ENCODE measurements at regions not wholly inside any gene's neighbourhood (a gene's known extent, or its start where the extent isn't known, plus 50 kb on each side); places are given as distances from the start of the nearest gene placed in this dataset.

- TF ChIP-seq IRF3 (IDR thresholded peaks at IDR 0.05; ENCODE audit: low read depth, low read length): no peak
- no peak for TF ChIP-seq YY1 (IDR thresholded peaks at IDR 0.05; ENCODE audit: low read depth)
- no peak for TF ChIP-seq EZH2phosphoT487 (IDR thresholded peaks at IDR 0.05; ENCODE audit: borderline replicate concordance, low read depth)
- TF ChIP-seq, protein P1, sequence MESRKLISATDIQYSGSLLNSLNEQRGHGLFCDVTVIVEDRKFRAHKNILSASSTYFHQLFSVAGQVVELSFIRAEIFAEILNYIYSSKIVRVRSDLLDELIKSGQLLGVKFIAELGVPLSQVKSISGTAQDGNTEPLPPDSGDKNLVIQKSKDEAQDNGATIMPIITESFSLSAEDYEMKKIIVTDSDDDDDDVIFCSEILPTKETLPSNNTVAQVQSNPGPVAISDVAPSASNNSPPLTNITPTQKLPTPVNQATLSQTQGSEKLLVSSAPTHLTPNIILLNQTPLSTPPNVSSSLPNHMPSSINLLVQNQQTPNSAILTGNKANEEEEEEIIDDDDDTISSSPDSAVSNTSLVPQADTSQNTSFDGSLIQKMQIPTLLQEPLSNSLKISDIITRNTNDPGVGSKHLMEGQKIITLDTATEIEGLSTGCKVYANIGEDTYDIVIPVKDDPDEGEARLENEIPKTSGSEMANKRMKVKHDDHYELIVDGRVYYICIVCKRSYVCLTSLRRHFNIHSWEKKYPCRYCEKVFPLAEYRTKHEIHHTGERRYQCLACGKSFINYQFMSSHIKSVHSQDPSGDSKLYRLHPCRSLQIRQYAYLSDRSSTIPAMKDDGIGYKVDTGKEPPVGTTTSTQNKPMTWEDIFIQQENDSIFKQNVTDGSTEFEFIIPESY (IDR thresholded peaks at IDR 0.05; ENCODE audit: borderline replicate concordance, low read depth): no peak
- no peak for TF ChIP-seq RCOR1 (IDR thresholded peaks at IDR 0.05; ENCODE audit: low read length)
- TF ChIP-seq CHD2 (IDR thresholded peaks at IDR 0.05; ENCODE audit: low read length, partially characterized antibody): no peak
- no peak for TF ChIP-seq POLR2AphosphoS5 (IDR thresholded peaks at IDR 0.05; ENCODE audit: low read depth, low read length)
- TF ChIP-seq GABPA (IDR thresholded peaks at IDR 0.05; ENCODE audit: low read depth): no peak
Observed at GRCh38 chr6:115708850-115709249, 351.8 kb downstream of the FRK start (continued).

GRCh38 chr6:115706981-115707380 lies 353.7 kb downstream of the FRK start:
- Histone ChIP-seq H3K79me2 (ENCODE audit: insufficient read depth) (no peaks in the 10 kb centered on the region), H3K9me3 (no peaks in the 10 kb centered on the region), H3K27ac (ENCODE audit: low read depth in 2 of 2, low read length in 1 of 2) (no peak overlapping the region), H3K9ac (no peak overlapping the region), H3K4me1 (ENCODE audit: control insufficient read depth in 1 of 2, insufficient read depth in 2 of 2, low read depth in 1 of 2, low read length in 1 of 2) (peaks cover 0 to 2% of the 10 kb centered on the region in 2 experiments; a peak in 2 of 4 replicates), H4K20me1 (ENCODE audit: insufficient read depth) (no peaks in the 10 kb centered on the region), H3K4me2 (no peak overlapping the region), H3K4me3 (ENCODE audit: low read depth in 2 of 2, low read length in 1 of 2) (no peak overlapping the region), H3K9me2 (no peaks in the 10 kb centered on the region), H2AFZ (ENCODE audit: low read depth) (no peak overlapping the region), H3K36me3 (replicated peaks in 1 of 2; ENCODE audit: control insufficient read depth in 1 of 2, insufficient read depth in 2 of 2, low read length in 1 of 2) (no peaks in the 10 kb centered on the region), H3K27me3 (ENCODE audit: insufficient read depth) (no peaks in the 10 kb centered on the region), H3F3A (replicated peaks; ENCODE audit: insufficient read depth) (no peaks in the 10 kb centered on the region)
- WGBS (ENCODE audit: low lambda C conversion rate): 50% methylated on average over 2 of the region's 2 CpGs
- POLR2A ChIA-PET: no interaction called here
- DNase-seq: no peak
- CTCF ChIA-PET: interaction anchor here (0.7 to 0.8 kb wide), 2 partner anchors 25 to 60 kb away, joined by 3 to 4 read pairs; no protein-coding TSS in a partner anchor
- TF ChIP-seq, protein P2, sequence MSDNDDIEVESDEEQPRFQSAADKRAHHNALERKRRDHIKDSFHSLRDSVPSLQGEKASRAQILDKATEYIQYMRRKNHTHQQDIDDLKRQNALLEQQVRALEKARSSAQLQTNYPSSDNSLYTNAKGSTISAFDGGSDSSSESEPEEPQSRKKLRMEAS (IDR thresholded peaks at IDR 0.05; ENCODE audit: low read depth): no peak
- no peak for TF ChIP-seq FOXM1 (IDR thresholded peaks at IDR 0.05; ENCODE audit: low read depth)
- TF ChIP-seq, protein P3, sequence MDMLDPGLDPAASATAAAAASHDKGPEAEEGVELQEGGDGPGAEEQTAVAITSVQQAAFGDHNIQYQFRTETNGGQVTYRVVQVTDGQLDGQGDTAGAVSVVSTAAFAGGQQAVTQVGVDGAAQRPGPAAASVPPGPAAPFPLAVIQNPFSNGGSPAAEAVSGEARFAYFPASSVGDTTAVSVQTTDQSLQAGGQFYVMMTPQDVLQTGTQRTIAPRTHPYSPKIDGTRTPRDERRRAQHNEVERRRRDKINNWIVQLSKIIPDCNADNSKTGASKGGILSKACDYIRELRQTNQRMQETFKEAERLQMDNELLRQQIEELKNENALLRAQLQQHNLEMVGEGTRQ (IDR thresholded peaks at IDR 0.05; ENCODE audit: borderline replicate concordance, low read depth, low read length): no peak
- TF ChIP-seq YY1 (IDR thresholded peaks at IDR 0.05; ENCODE audit: low read depth): no peak
- no peak for TF ChIP-seq MEF2A (IDR thresholded peaks at IDR 0.05; ENCODE audit: borderline replicate concordance, low read depth)
- TF ChIP-seq POLR2AphosphoS5 (IDR thresholded peaks at IDR 0.05; ENCODE audit: low read depth, low read length): no peak
- no peak for TF ChIP-seq RFX5 (IDR thresholded peaks at IDR 0.05; ENCODE audit: low read length)

All from SK-N-SH (cell line).